ENCODE measurements at regions not wholly inside any gene's neighbourhood (a gene's known extent, or its start where the extent isn't known, plus 50 kb on each side); places are given as distances from the start of the nearest gene placed in this dataset.
"Not testable (repeated sequence)": the region's sequence is repeated elsewhere in the genome, so short reads cannot be mapped to it uniquely, and the experiment has no call there.

DNA sequence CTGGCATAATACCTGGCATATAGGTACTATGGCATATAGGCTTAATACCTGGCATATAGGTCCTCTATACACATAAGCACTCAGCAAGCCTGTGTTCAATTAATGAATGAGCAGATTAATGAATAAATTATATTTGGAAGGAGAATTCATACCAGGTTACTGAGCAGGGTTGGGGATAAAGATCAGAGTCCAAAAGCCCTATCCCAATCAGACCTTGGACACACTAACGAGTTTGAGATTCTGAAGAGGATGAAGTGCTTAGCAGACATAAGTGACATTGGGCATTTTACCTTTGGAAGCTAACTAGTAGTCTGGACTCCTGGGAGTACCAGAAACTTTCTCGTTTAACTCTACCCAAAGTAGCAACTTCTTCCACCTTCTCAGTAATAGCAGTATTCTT lies 63.3 kb upstream of the ARHGAP29 start:
- H3K4me1 ChIP-seq = peaks cover 28% of the 10 kb centered on the region
- H3K27me3 ChIP-seq = no peaks in the 10 kb centered on the region
- no peak overlapping the region for H3K27ac ChIP-seq
- TF ChIP-seq POLR2AphosphoS5 (IDR thresholded peaks at IDR 0.05) (no peak), EP300 (IDR thresholded peaks at IDR 0.05) (no peak), POLR2A (IDR thresholded peaks at IDR 0.05) (no peak)
- TF ChIP-seq, protein P1, sequence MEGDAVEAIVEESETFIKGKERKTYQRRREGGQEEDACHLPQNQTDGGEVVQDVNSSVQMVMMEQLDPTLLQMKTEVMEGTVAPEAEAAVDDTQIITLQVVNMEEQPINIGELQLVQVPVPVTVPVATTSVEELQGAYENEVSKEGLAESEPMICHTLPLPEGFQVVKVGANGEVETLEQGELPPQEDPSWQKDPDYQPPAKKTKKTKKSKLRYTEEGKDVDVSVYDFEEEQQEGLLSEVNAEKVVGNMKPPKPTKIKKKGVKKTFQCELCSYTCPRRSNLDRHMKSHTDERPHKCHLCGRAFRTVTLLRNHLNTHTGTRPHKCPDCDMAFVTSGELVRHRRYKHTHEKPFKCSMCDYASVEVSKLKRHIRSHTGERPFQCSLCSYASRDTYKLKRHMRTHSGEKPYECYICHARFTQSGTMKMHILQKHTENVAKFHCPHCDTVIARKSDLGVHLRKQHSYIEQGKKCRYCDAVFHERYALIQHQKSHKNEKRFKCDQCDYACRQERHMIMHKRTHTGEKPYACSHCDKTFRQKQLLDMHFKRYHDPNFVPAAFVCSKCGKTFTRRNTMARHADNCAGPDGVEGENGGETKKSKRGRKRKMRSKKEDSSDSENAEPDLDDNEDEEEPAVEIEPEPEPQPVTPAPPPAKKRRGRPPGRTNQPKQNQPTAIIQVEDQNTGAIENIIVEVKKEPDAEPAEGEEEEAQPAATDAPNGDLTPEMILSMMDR (IDR thresholded peaks at IDR 0.05) = no peak
- no peaks in the 10 kb centered on the region for H3K36me3 ChIP-seq
- H3K9me3 ChIP-seq = no peaks in the 10 kb centered on the region
- H3K4me3 ChIP-seq = no peak overlapping the region
- no peak for DNase-seq (ENCODE audit: low spot score in 2 of 2)
- 71% methylated on average over 2 of the region's 2 CpGs for WGBS

DNA sequence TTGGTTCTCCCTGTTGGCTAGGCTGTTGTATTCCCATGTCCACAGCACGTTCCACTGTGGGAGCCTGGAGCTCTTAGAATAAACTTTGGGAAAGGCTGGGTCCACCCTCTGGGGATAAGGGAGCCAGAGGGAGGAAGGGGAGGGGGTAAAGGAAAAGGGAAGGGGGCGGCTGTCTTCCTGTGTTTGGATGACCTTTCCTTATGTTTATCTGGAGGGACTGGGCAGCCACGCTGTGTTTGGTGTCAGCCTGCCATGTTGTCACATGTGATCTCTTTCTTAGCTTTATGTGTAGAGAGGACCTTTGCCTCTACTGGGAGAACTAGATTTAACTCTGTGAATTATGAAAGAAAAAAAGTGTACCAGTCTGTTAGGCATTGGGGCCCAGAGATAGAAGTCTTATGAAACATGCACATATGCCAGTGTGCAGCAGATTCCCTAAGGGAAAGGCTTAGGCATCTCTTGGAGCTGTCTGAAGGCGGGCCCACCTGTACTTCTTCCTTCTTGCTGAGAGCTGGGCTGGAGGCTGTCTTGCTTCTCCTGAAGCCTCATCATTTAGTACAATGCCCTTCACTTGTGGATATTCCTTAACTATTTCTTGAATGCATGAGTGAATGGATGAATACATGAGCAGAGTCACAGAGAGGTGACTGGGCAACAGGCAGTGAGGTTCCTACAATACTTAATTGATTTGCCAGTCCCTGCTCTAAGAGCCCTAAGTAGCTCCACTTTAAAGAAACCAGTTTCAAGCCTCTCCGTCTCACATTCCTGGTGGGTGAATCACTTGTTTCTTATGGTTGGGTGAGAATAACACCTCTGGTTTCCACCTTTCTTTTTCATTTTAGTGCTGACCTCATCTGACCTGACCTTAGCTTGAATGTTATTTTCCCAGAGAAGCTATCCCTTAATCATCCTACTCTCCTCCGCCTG lies 62.5 kb upstream of the ARHGAP29 start:
- no peaks in the 10 kb centered on the region for H3K27me3 ChIP-seq
- 61% methylated on average over 6 of the region's 6 CpGs for WGBS
- no peaks in the 10 kb centered on the region for H3K36me3 ChIP-seq
- no peak for DNase-seq (ENCODE audit: low spot score in 2 of 2)
- TF ChIP-seq EP300 (IDR thresholded peaks at IDR 0.05) (no peak), POLR2AphosphoS5 (IDR thresholded peaks at IDR 0.05) (no peak), POLR2A (IDR thresholded peaks at IDR 0.05) (no peak)
- TF ChIP-seq, protein P1 (IDR thresholded peaks at IDR 0.05) = no peak
- H3K4me1 ChIP-seq = peaks cover 28% of the 10 kb centered on the region
- no peaks in the 10 kb centered on the region for H3K9me3 ChIP-seq
- peak overlapping the region; percentile 81 for H3K27ac ChIP-seq
- no peak overlapping the region for H3K4me3 ChIP-seq

DNA sequence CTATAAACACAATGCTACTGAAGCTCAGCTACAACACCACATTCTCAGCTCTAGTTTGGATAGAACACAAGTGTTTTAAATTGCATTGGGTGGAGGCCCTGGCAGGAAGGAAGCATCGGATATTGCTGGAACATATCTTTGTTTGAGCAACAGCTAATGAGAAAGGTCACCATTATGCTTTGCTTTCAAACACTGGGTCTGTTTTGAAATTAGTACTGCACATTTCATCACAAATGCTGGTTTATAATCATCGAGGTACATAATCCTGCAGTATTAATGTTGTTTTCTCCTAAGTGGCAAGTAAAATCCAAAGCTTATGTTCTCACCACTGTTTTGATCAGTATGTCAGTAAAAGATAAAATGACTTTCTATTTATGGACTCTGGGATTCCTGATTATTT lies 61.5 kb upstream of the ARHGAP29 start:
- TF ChIP-seq POLR2AphosphoS5 (IDR thresholded peaks at IDR 0.05) (peak in 2 of 3 donors; percentile 73 to 84), POLR2A (IDR thresholded peaks at IDR 0.05) (no peak)

DNA sequence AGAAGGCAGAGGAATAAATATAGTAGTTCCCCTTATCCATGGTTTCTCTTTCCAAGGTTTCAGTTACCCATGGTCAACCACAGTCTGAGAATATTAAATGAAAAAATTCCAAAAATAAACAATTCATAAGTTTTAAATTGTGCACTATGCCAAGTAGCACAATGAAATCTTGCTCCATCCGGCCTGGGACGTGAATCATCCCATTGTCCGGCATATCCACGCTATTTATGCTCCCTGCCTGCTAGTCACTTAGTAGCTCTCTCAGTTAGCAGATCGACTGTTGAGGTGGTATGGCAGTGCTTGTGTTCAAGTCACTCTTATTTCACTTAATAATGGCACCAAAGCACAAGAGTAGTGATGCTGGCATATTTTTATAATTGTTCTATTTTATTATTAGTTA lies 58.6 kb upstream of the ARHGAP29 start:
- Histone ChIP-seq H3K4me1 (peaks cover 22% of the 10 kb centered on the region), H3K36me3 (no peaks in the 10 kb centered on the region), H3K4me3 (no peak overlapping the region), H3K9me3 (no peaks in the 10 kb centered on the region), H3K27me3 (peaks cover 3% of the 10 kb centered on the region), H3K27ac (no peak overlapping the region)
- 33% methylated on average over 5 of the region's 5 CpGs for WGBS
- no peak for DNase-seq (ENCODE audit: low spot score in 2 of 2)
- TF ChIP-seq POLR2A (IDR thresholded peaks at IDR 0.05) (no peak), EP300 (IDR thresholded peaks at IDR 0.05) (no peak), POLR2AphosphoS5 (IDR thresholded peaks at IDR 0.05) (no peak)
- TF ChIP-seq, protein P1 (IDR thresholded peaks at IDR 0.05) = no peak

More for the DNA sequence above, 61.5 kb upstream of the ARHGAP29 start:
- no peak overlapping the region for H3K4me3 ChIP-seq
- no peaks in the 10 kb centered on the region for H3K27me3 ChIP-seq
- H3K27ac ChIP-seq = peak overlapping the region; percentile 81
- DNase-seq (ENCODE audit: low spot score in 2 of 2) = peak in 1 of 2 donors; percentile 66
- H3K9me3 ChIP-seq = no peaks in the 10 kb centered on the region
- peaks cover 28% of the 10 kb centered on the region for H3K4me1 ChIP-seq
- no peaks in the 10 kb centered on the region for H3K36me3 ChIP-seq
- WGBS = 16% methylated on average over 2 of the region's 2 CpGs

DNA sequence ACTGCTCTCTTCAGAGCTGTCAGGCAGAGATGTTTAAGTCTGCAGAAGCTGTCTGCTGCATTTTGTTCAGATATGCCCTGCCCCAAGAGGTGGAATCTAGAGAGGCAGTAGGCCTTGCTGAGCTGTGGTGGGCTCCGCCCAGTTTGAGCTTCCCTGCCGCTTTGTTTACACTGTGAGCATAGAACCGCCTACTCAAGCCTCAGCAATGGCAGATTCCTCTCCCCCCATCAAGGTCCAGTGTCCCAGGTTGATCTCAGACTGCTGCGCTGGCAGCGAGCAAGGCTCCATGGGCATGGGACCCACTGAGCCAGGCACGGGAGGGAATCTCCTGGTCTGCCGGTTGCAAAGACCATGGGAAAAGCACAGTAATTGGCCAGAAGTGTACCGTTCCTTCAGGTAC lies 55.6 kb upstream of the ARHGAP29 start:
- not testable (repeated sequence) for H3K4me1 ChIP-seq; DNase-seq (ENCODE audit: low spot score in 2 of 2); H3K27ac ChIP-seq; H3K4me3 ChIP-seq; H3K36me3 ChIP-seq; H3K9me3 ChIP-seq; H3K27me3 ChIP-seq
- WGBS = 90% methylated on average over 6 of the region's 8 CpGs

DNA sequence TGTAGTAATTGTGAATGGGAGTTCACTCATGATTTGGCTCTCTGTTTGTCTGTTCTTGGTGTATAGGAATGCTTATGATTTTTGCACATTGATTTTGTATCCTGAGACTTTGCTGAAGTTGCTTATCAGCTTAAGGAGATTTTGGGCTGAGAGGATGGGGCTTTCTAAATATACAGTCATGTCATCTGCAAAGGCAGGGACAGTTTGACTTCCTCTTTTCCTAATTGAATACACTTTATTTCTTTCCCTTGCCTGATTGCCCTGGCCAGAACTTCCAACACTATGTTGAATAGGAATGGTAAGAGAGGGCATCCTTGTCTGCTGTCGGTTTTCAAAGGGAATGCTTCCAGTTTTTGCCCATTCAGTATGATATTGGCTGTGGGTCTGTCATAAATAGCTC lies 51.9 kb upstream of the ARHGAP29 start:
- H3K27me3 ChIP-seq; H3K4me3 ChIP-seq; DNase-seq (ENCODE audit: low spot score in 2 of 2); H3K4me1 ChIP-seq; H3K36me3 ChIP-seq; H3K27ac ChIP-seq; H3K9me3 ChIP-seq: not testable (repeated sequence)
- 89% methylated on average over 1 of the region's 1 CpG for WGBS

Data from suprapubic skin (tissue), 4 donors.